Suprapubic skin (tissue), 3 donors: ENCODE measurements at regions not wholly inside any gene's neighbourhood (a gene's known extent, or its start where the extent isn't known, plus 50 kb on each side); places are given as distances from the start of the nearest gene placed in this dataset.

Source experiments
- POLR2A ChIP-seq, 2 donors: fragments of 450-650 bp; IDR thresholded peaks; one replicate each; pipeline ENCODE4 v1.6.1; 2017; ENCODE audit warnings: antibody characterized with exemption in 2 of 2, mild to moderate bottlenecking in 2 of 2, moderate library complexity in 2 of 2
- TF ChIP-seq, protein P1 (sequence below), 2 donors: fragments of 200-600 bp in 1 of 2; fragments of 450-650 bp in 1 of 2; sonication (generic) in 1 of 2; IDR thresholded peaks; one replicate each; pipeline ENCODE4 v1.5.1; 2016 to 2019; ENCODE audit warnings: antibody characterized with exemption in 2 of 2, mild to moderate bottlenecking in 1 of 2, moderate library complexity in 1 of 2

DNA sequence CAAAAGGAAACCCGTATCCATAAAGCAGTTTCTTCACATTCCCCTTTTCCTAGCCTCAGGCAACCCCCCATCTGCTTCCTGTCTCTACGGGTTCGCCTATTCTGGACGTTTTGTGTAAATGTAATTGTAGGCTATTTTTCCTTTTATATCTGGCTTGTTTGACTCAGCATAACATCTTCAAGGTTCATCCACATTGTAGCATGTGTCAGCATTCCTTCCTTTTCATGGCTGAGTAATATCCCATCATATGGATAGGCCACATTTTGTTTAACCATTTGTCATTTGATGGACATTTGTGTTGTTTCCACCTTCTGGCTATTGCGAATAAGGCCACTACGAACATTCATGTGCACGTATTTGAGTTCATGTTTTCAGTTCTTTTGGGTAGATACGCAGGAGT is 54.6 kb downstream of the FOXL1 start:
- no peak for TF ChIP-seq POLR2A (IDR thresholded peaks at IDR 0.05)
- TF ChIP-seq, protein P1, sequence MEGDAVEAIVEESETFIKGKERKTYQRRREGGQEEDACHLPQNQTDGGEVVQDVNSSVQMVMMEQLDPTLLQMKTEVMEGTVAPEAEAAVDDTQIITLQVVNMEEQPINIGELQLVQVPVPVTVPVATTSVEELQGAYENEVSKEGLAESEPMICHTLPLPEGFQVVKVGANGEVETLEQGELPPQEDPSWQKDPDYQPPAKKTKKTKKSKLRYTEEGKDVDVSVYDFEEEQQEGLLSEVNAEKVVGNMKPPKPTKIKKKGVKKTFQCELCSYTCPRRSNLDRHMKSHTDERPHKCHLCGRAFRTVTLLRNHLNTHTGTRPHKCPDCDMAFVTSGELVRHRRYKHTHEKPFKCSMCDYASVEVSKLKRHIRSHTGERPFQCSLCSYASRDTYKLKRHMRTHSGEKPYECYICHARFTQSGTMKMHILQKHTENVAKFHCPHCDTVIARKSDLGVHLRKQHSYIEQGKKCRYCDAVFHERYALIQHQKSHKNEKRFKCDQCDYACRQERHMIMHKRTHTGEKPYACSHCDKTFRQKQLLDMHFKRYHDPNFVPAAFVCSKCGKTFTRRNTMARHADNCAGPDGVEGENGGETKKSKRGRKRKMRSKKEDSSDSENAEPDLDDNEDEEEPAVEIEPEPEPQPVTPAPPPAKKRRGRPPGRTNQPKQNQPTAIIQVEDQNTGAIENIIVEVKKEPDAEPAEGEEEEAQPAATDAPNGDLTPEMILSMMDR (IDR thresholded peaks at IDR 0.05), result no peak
